ENCODE measurements at regions not wholly inside any gene's neighbourhood (a gene's known extent, or its start where the extent isn't known, plus 50 kb on each side); places are given as distances from the start of the nearest gene placed in this dataset.
"Not testable (repeated sequence)": the region's sequence is repeated elsewhere in the genome, so short reads cannot be mapped to it uniquely, and the experiment has no call there.

GRCh38 chr1:4253935-4254334, 353.9 kb upstream of the C1orf174 start:
- Histone ChIP-seq H3K36me3 (no peaks in the 10 kb centered on the region), H3K4me3 (no peak overlapping the region), H3K27me3 (ENCODE audit: low read depth) (no peaks in the 10 kb centered on the region), H3K4me1 (no peaks in the 10 kb centered on the region), H3K27ac (no peak overlapping the region), H3K9me3 (peaks cover 9% of the 10 kb centered on the region)
- ATAC-seq (no peak), DNase-seq (no peak)
- no peak for TF ChIP-seq CTCF (IDR thresholded peaks at IDR 0.05)
- intact Hi-C loops (cut with DNase I) = no loop called here

DNA sequence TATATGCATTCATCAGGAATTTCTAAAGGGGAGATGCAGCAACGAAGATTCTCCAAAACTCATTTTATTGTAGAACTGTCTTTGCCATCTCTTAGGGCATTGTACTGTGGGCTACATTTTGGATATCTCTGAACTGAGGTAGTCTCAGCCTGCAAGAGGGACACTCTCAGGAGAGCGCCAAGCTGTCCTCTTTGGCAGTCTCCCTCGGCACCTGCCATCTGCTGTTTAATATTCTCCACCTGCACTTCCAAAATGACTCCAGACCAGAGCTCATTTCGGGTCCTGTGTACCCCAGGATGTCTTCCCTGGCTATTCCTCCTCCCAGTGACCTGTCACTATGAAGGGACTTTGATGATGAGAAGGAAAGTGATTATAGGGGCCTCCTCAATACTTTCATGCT, 356.3 kb upstream of the C1orf174 start:
- no peaks in the 10 kb centered on the region for H3K27me3 ChIP-seq (ENCODE audit: low read depth)
- ATAC-seq = no peak
- H3K36me3 ChIP-seq = no peaks in the 10 kb centered on the region
- H3K4me3 ChIP-seq = no peak overlapping the region
- no peak overlapping the region for H3K27ac ChIP-seq
- peaks cover 9% of the 10 kb centered on the region for H3K9me3 ChIP-seq
- no peak for DNase-seq
- TF ChIP-seq CTCF (IDR thresholded peaks at IDR 0.05) = no peak
- intact Hi-C loops (cut with DNase I) = no loop called here
- no peaks in the 10 kb centered on the region for H3K4me1 ChIP-seq

GRCh38 chr1:4258146-4258777, 358.2 kb upstream of the C1orf174 start:
- H3K9me3 ChIP-seq; H3K27ac ChIP-seq; H3K4me1 ChIP-seq; intact Hi-C loops (cut with DNase I); H3K4me3 ChIP-seq; DNase-seq; H3K27me3 ChIP-seq (ENCODE audit: low read depth); H3K36me3 ChIP-seq; ATAC-seq: not testable (repeated sequence)

DNA sequence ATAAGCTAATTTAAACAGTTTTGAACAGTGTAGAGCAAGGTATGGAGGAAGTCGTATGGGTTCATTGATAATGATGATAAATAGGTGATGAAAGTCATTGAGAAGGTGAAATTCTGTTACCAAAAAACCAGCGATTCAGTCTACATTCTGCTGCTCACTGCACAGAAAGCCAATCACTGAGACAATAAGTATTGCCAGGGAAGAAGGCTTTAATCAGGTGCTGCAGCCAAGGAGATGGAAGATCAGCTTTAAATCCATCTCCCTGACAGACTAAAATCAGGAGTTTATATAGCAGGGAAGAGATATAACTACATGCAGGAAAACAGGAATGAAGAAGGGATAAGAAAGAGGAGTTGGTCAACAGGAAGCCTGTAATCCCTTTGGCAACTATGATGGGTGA, 361.3 kb upstream of the C1orf174 start:
- no peak for TF ChIP-seq CTCF (IDR thresholded peaks at IDR 0.05)

DNA sequence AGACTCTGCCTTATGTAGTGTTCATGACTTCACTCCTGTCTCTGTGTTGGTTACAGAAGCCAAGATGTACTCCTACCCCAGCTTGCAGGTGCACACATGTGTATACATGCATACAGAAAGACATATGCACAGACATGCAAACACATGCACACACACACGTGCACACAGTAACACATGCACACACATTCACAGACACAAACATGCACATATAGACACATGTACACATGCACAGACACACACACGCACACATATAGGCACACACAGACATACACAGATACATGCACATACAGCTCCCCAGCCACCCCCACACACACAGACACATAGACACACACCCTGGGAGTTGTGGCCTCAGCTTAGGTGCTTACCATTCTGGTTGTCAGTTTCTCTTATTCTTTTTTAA, 362.6 kb upstream of the C1orf174 start:
- Histone ChIP-seq H3K4me1 (no peaks in the 10 kb centered on the region), H3K36me3 (no peaks in the 10 kb centered on the region), H3K9me3 (peaks cover 9% of the 10 kb centered on the region), H3K27ac (no peak overlapping the region), H3K4me3 (no peak overlapping the region), H3K27me3 (ENCODE audit: low read depth) (peaks cover 11% of the 10 kb centered on the region)
- TF ChIP-seq CTCF (IDR thresholded peaks at IDR 0.05) = no peak
- intact Hi-C loops (cut with DNase I) = no loop called here
- DNase-seq = no peak
- ATAC-seq = no peak

More for the DNA sequence above, 361.3 kb upstream of the C1orf174 start:
- H3K9me3 ChIP-seq = peaks cover 9% of the 10 kb centered on the region
- ATAC-seq (no peak), DNase-seq (no peak)
- peaks cover under 1% of the 10 kb centered on the region for H3K27me3 ChIP-seq (ENCODE audit: low read depth)
- H3K27ac ChIP-seq = no peak overlapping the region
- no peak overlapping the region for H3K4me3 ChIP-seq
- no peaks in the 10 kb centered on the region for H3K36me3 ChIP-seq
- H3K4me1 ChIP-seq = no peaks in the 10 kb centered on the region
- intact Hi-C loops (cut with DNase I) = no loop called here

DNA sequence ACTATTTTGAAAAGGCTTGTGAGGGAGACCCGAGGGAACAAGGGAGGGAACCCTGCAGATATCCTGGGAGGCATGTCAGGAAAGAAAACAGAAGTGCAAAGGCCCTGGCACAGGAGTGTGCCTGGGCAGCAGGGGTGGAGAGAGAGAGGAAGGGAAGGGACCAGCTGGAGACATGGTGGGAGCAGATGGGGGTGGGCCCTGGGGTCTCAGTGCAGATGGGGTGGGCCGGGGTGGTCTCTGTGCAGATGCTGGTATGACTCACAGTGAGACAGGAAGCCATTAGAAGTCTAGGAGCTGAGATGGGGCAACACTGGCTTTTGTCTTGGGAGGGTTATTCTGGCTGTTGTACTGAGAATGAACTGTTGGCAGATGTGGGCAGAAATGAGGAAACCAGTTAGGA, 363.6 kb upstream of the C1orf174 start:
- no peaks in the 10 kb centered on the region for H3K9me3 ChIP-seq
- TF ChIP-seq CTCF (IDR thresholded peaks at IDR 0.05) = no peak
- H3K27ac ChIP-seq = no peak overlapping the region
- intact Hi-C loops (cut with DNase I) = no loop called here
- no peak overlapping the region for H3K4me3 ChIP-seq
- no peaks in the 10 kb centered on the region for H3K4me1 ChIP-seq
- DNase-seq = no peak
- ATAC-seq = no peak
- peaks cover 11% of the 10 kb centered on the region for H3K27me3 ChIP-seq (ENCODE audit: low read depth)
- H3K36me3 ChIP-seq = no peaks in the 10 kb centered on the region

All from lower lobe of right lung (tissue), 2 donors.